ENCODE measurements at regions not wholly inside any gene's neighbourhood (a gene's known extent, or its start where the extent isn't known, plus 50 kb on each side); places are given as distances from the start of the nearest gene placed in this dataset.

DNA sequence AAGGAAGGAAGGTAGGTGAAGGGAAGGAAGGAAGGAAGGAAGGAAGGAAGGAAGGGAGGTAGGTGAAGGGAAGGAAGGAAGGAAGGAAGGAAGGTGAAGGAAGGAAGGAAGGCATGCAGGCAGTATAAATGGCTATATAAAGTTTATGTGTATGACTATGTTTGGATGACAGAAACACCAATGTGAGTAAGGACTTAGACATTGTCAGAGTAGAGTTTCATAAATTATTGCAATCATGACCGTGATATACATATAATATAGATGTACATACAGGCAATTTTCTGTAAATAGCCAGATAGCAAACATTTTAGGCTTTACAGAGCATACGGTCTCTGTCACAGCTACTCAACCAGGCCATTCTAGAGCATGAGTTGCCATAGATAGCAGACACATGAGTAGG, 133.8 kb upstream of the AKR1E2 start:
- DNase-seq, result no peak
- intact Hi-C loops (cut with DNase I), result no loop called here

DNA sequence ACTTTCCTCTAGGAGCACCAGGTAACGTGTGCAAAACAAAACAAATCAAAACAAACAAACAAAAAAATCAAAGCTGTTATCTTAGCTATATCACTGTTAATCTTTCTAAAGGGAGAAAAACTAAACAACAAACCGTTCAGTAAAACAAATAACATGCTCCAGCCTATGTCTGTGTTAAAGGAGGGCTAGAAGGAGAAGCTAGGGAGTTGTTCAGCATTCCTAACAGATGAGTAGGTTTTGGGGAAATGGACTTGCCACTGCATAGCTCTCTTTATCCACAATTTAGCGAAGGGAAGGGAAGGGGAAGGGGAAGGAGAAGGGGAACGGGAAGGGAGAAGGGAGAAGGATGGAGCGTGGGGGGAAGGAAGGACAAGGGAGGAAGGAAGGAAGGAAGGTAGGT, 134.2 kb upstream of the AKR1E2 start:
- intact Hi-C loops (cut with DNase I), result no loop called here
- no peak for DNase-seq

DNA sequence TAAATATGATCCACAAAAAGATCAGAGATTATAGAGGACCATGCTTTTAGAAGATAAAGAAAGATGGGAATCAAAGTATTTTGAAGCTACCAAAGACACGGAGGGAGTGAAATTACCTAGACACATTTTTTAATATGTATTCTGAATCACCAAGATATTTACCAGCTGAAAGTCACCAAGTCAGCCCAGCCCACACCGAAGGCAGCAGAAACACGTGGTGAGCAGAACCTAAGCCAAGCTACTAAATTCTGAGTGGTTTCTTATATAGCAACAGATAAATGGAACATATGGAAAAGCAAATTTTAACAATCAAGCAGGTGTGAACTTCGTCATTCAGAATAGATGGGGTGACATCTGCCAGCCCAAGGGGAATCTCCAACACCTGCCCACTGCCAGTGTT, 134.7 kb upstream of the AKR1E2 start:
- intact Hi-C loops (cut with DNase I), result no loop called here
- DNase-seq, result no peak

DNA sequence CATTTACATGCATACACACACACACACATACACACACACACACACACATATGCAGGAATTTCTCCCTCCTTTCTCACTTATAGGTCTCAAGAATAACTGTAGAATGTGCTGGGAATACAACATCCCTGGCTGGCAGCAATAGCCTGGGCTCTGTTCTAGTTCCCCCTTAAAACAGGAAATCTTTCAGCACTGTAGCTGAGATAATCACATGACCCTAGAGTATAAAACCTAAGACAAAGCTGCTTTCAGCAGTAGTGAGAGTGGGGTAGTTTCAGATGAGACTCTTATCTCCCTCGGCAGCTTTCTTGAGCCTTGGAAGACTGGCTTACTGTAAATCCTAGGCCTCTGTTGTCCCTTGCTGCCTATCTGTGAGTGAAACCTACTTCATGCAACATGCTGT, 137.4 kb upstream of the AKR1E2 start:
- DNase-seq, result no peak
- intact Hi-C loops (cut with DNase I), result no loop called here

GRCh38 chr10:4688168-4688567, 137.8 kb upstream of the AKR1E2 start:
- DNase-seq, result no peak

DNA sequence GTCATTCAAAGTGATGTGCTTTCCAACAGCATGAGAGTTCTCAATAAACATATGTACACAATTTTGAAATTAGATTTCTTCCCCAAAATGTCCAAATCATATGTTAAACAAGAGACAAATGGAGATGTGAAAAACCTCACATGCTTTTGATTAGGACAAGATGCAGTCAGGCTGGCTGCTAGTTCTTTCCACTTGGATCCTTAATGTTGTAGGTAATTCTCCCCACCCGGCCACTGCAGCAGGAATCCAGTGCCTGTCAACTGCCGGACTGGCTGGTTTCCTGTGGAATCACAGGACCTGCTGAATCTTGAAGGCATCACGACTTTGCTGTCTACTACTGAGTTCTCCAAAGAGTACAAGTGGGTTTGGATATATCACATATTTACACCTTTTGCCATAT, 138.6 kb upstream of the AKR1E2 start:
- intact Hi-C loops (cut with DNase I), result no loop called here

More at GRCh38 chr10:4688168-4688567, 137.8 kb upstream of the AKR1E2 start:
- intact Hi-C loops (cut with DNase I), result no loop called here

GRCh38 chr10:4686644-4686996, 139.4 kb upstream of the AKR1E2 start:
- intact Hi-C loops (cut with DNase I), result no loop called here
- no peak for DNase-seq

More for the DNA sequence above, 138.6 kb upstream of the AKR1E2 start:
- no peak for DNase-seq

DNA sequence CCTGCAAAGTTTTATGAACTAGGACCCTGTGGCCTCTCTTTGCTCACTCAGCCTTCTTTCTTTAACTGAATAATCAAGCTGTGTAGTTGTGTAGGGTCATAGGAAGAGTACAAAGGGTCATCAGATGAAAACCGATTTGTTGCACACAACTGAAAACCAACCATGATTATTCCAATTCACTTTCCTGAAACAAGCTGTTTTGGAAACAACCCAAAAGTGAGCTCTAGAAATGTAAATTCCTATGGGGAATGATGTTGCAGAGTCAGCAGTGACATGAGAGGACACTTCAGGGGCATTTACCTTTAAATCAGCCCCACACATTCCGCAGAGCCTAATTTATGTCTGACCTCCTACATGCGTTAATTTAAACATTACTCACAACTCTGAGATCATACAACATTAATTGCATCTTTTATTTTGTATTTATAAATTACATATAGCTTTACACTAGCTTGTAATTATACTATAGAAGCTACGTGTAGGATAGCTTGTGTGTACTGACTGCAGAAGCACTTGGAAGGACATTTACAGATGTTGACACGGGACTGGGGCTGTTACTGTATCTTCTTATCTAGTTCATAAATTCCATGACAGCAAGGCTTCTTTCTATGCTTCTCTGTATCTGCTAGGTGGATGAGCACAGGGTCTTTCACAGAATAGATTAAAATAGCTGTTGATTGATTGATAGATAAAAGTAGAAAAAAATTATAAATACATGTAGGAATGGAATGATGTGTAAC, 139.9 kb upstream of the AKR1E2 start:
- intact Hi-C loops (cut with DNase I), result no loop called here
- no peak for DNase-seq

DNA sequence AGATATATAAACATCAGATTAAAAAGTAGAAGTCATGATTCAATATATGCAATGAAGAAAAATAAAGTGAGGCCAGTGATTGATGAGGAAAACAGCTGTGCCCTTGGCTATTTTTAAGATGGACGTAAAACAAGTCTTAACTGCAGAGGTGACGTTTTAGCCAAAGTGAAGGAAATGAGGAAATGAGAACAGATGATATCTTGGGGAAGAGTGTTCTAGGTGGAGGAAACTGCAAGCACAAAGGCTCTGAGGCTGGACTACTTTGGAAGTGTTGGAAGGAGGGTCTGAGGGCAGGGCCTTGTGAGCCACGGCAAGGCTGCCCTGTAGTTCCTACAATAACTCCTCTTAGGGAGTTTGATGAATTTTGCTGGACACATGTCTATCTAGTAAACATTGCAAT, 140.5 kb upstream of the AKR1E2 start:
- intact Hi-C loops (cut with DNase I), result no loop called here
- no peak for DNase-seq

GRCh38 chr10:4684434-4684833, 141.6 kb upstream of the AKR1E2 start:
- intact Hi-C loops (cut with DNase I), result no loop called here

DNA sequence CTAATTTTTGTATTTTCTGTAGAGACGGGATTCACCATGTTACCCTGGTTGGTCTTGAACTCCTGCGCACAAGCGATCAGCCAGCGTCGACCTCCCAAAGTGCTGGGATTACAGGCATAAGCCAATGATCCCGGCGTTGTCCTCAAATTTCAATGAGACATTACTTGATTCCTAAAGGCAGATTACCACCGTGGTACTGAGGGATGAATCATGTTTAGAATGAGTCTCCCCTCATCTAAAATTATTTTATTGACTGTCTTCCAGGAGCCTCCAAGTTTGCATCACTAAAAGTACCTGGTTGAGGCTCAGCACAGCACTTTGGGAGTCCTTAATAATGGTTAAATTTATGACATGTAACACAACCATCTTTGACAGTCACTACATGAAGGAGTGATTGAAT, 142.2 kb upstream of the AKR1E2 start:
- intact Hi-C loops (cut with DNase I), result no loop called here
- DNase-seq, result no peak

More at GRCh38 chr10:4684434-4684833, 141.6 kb upstream of the AKR1E2 start:
- DNase-seq, result no peak

DNA sequence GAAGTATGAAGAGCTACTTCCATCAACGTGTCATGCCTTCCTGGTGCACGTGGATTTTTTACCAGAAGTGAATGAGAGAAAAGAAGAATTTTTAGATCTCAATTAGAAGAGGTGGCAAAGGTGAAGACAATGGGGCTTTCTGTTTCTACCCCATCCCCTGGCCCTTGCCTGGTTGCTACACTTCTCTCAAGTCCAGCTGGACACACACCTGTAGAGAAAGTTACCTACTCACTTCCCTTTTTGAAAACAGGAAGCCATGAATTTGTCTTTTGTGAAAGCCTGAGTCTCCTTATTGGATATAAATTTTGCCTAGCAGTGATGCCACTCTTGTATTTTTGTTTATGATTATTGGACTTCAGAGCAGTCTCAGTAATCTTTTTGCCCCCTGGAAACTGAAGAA, 142.9 kb upstream of the AKR1E2 start:
- DNase-seq, result no peak
- intact Hi-C loops (cut with DNase I), result no loop called here

GRCh38 chr10:4678951-4679671, 146.9 kb upstream of the AKR1E2 start:
- intact Hi-C loops (cut with DNase I), result no loop called here
- no peak for DNase-seq

GRCh38 chr10:4678023-4678950, 147.7 kb upstream of the AKR1E2 start:
- no peak for DNase-seq
- intact Hi-C loops (cut with DNase I), result no loop called here

GRCh38 chr10:4677296-4678021, 148.5 kb upstream of the AKR1E2 start:
- no peak for DNase-seq
- intact Hi-C loops (cut with DNase I), result no loop called here

- DNase-seq, result no peak
- intact Hi-C loops (cut with DNase I), result no loop called here
Observed at GRCh38 chr10:4676566-4676965, 149.4 kb upstream of the AKR1E2 start.

- DNase-seq, result no peak
- intact Hi-C loops (cut with DNase I), result no loop called here
Observed at GRCh38 chr10:4675808-4676207, 150.2 kb upstream of the AKR1E2 start.

DNA sequence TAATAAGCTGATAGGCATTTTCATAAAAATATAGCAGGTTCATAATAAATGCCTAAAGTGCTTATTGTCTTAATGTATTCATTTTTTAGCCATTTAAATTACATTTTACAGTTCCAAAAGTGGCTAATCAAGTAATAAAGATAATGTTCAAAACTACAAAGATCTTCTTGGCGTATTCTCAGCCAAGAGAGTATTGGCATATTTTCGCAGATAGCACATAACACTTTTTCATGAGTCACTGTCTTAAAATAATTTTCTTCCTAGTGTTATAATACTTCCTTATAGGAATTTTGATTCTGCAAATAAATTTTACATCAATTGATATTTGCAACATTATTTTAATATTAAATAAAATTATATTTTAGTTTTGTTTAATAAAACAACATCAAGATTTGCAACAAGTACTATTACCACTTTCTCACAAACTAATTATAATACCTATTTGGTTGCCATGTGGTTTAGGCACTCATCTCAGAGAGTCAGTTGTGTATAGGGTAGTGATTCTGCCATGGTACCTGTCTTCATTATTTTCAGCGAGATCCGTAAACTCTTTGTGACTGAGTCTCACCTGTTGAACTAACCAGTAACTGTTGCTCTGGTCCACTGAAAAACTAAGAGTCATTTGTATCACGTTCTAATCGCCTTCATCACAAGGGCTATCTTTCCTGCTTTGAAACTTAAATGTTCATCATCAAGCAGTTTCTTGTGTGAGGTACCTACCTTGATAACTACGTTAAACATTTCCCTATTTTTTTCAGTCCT, 152.5 kb upstream of the AKR1E2 start:
- intact Hi-C loops (cut with DNase I), result no loop called here
- no peak for DNase-seq

DNA sequence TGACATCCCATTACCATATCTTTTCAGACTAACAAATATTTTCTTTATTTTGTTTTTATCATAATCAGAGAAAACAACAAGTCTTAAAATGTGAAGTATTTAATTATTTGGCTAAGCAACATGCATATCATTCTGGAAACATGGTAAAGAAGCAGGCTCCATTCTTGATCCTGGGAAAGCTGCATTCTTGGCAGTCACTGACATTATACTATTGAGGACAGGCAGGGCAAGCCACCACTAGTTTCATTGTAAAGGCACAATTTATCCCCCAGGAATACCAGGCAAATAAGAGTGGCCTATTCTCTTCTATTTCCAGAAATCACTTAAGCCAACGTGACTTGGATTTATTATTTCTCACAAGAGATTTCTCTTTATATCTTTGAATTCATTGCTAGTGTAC, 153.8 kb upstream of the AKR1E2 start:
- intact Hi-C loops (cut with DNase I), result no loop called here
- no peak for DNase-seq
